ENCODE measurements at regions not wholly inside any gene's neighbourhood (a gene's known extent, or its start where the extent isn't known, plus 50 kb on each side); places are given as distances from the start of the nearest gene placed in this dataset.

- Mint-ChIP-seq H3K9me3 (ENCODE audit: insufficient read depth) (peaks cover 5% of the 10 kb centered on the region), H3K4me1 (no peaks in the 10 kb centered on the region), H3K27me3 (no peaks in the 10 kb centered on the region), H3K27ac (no peak overlapping the region), H3K4me3 (no peak overlapping the region)
- no peak overlapping the region for H3K4me2 ChIP-seq (replicated peaks; ENCODE audit: low read depth, low read length, poor library complexity, severe bottlenecking)
- no peak for ATAC-seq (ENCODE audit: low read depth)
- DNase-seq, result no peak
- CTCF ChIA-PET, result no interaction called here
- H2AFZ ChIP-seq (ENCODE audit: insufficient read depth, low read depth, low read length, poor library complexity, severe bottlenecking), result no peak overlapping the region
- no peaks in the 10 kb centered on the region for H3K27me3 ChIP-seq (replicated peaks in 1 of 4; ENCODE audit: control extremely low read depth in 1 of 4, control insufficient read depth in 3 of 4, insufficient read depth in 4 of 4, low read length in 3 of 4)
- no peaks in the 10 kb centered on the region for H3K9me3 ChIP-seq (ENCODE audit: control extremely low read depth in 1 of 3, control insufficient read depth in 2 of 3, insufficient read depth in 1 of 3, low read length in 2 of 3)
- H3K4me1 ChIP-seq (ENCODE audit: control insufficient read depth in 2 of 2, insufficient read depth in 2 of 2, low read length in 2 of 2), result no peaks in the 10 kb centered on the region
- no peaks in the 10 kb centered on the region for H3K79me2 ChIP-seq (ENCODE audit: control insufficient read depth, insufficient read depth, low read length)
- no peak overlapping the region for H3K4me3 ChIP-seq (ENCODE audit: control extremely low read depth in 1 of 5, extremely low read depth in 1 of 5, insufficient read depth in 1 of 5, low read depth in 2 of 5, low read length in 4 of 5)
- no peak for TF ChIP-seq CTCF (IDR thresholded peaks at IDR 0.05)
- no peak for TF ChIP-seq EZH2 (IDR thresholded peaks at IDR 0.05; ENCODE audit: borderline replicate concordance, insufficient read depth, low read depth, low read length, poor library complexity, severe bottlenecking)
- no CpG with 5 or more reads among the region's 2 CpGs for WGBS (ENCODE audit: insufficient coverage)
- intact Hi-C loops (cut with micrococcal nuclease), result no loop called here
- H3K36me3 ChIP-seq (replicated peaks in 1 of 2; ENCODE audit: control extremely low read depth in 1 of 2, control insufficient read depth in 1 of 2, extremely low read depth in 1 of 2, insufficient read depth in 2 of 2, low read length in 1 of 2), result no peaks in the 10 kb centered on the region
- no peaks in the 10 kb centered on the region for H4K20me1 ChIP-seq (ENCODE audit: control insufficient read depth, insufficient read depth, low read length, poor library complexity, severe bottlenecking)
- H3K9ac ChIP-seq (ENCODE audit: low read length), result no peak overlapping the region
- H3K27ac ChIP-seq (ENCODE audit: low read length in 2 of 2), result no peak overlapping the region
- POLR2A ChIA-PET, result no interaction called here
Observed at GRCh38 chr2:122639711-122640110, 884.3 kb downstream of the TSN start.

- Histone ChIP-seq H2AFZ (ENCODE audit: insufficient read depth, low read depth, low read length, poor library complexity, severe bottlenecking) (no peak overlapping the region), H3K4me2 (replicated peaks; ENCODE audit: low read depth, low read length, poor library complexity, severe bottlenecking) (no peak overlapping the region), H3K4me3 (ENCODE audit: control extremely low read depth in 1 of 5, extremely low read depth in 1 of 5, insufficient read depth in 1 of 5, low read depth in 2 of 5, low read length in 4 of 5) (no peak overlapping the region), H4K20me1 (ENCODE audit: control insufficient read depth, insufficient read depth, low read length, poor library complexity, severe bottlenecking) (no peaks in the 10 kb centered on the region), H3K27ac (ENCODE audit: low read length in 2 of 2) (no peak overlapping the region), H3K79me2 (ENCODE audit: control insufficient read depth, insufficient read depth, low read length) (no peaks in the 10 kb centered on the region), H3K9me3 (ENCODE audit: control extremely low read depth in 1 of 3, control insufficient read depth in 2 of 3, insufficient read depth in 1 of 3, low read length in 2 of 3) (no peaks in the 10 kb centered on the region), H3K36me3 (replicated peaks in 1 of 2; ENCODE audit: control extremely low read depth in 1 of 2, control insufficient read depth in 1 of 2, extremely low read depth in 1 of 2, insufficient read depth in 2 of 2, low read length in 1 of 2) (no peaks in the 10 kb centered on the region), H3K27me3 (replicated peaks in 1 of 4; ENCODE audit: control extremely low read depth in 1 of 4, control insufficient read depth in 3 of 4, insufficient read depth in 4 of 4, low read length in 3 of 4) (no peaks in the 10 kb centered on the region), H3K9ac (ENCODE audit: low read length) (no peak overlapping the region), H3K4me1 (ENCODE audit: control insufficient read depth in 2 of 2, insufficient read depth in 2 of 2, low read length in 2 of 2) (no peaks in the 10 kb centered on the region)
- Mint-ChIP-seq H3K27me3 (no peaks in the 10 kb centered on the region), H3K4me3 (no peak overlapping the region), H3K9me3 (ENCODE audit: insufficient read depth) (peaks cover 2% of the 10 kb centered on the region), H3K27ac (no peak overlapping the region), H3K4me1 (no peaks in the 10 kb centered on the region)
- intact Hi-C loops (cut with micrococcal nuclease), result no loop called here
- no peak for DNase-seq
- no peak for ATAC-seq (ENCODE audit: low read depth)
- ChIA-PET POLR2A (no interaction called here), CTCF (no interaction called here)
- TF ChIP-seq CTCF (IDR thresholded peaks at IDR 0.05) (no peak), EZH2 (IDR thresholded peaks at IDR 0.05; ENCODE audit: borderline replicate concordance, insufficient read depth, low read depth, low read length, poor library complexity, severe bottlenecking) (no peak)
- WGBS (ENCODE audit: insufficient coverage), result no CpG with 5 or more reads among the region's 1 CpG
Observed at GRCh38 chr2:122643725-122644329, 888.4 kb downstream of the TSN start.
